MM.1S (cell line): ENCODE measurements at regions not wholly inside any gene's neighbourhood (a gene's known extent, or its start where the extent isn't known, plus 50 kb on each side); places are given as distances from the start of the nearest gene placed in this dataset.

ENCODE experiments used
- CTCF ChIP-seq: fragments of 300-600 bp; sonication (generic); IDR thresholded peaks from 2 replicates; pipeline ENCODE4 v1.5.1; 2016; ENCODE audit warnings: antibody characterized with exemption, low read length, mixed read lengths
- EZH2phosphoT487 ChIP-seq: fragments of 300-600 bp; sonication (generic); IDR thresholded peaks from 2 replicates; pipeline ENCODE4 v1.6.1; 2018; ENCODE audit warnings: antibody characterized with exemption, low read length

- peak; percentile 56 for TF ChIP-seq CTCF
- TF ChIP-seq EZH2phosphoT487: no peak
Measured at GRCh38 chr17:71084219-71084618, 914.9 kb downstream of the KCNJ2 start.
